ENCODE measurements at regions not wholly inside any gene's neighbourhood (a gene's known extent, or its start where the extent isn't known, plus 50 kb on each side); places are given as distances from the start of the nearest gene placed in this dataset.

GRCh38 chr6:91754691-91755090, 1167.8 kb upstream of the MAP3K7 start:
- TF ChIP-seq TAF1 (conservative IDR thresholded peaks at IDR 0.05) (no peak), EGR1 (IDR thresholded peaks at IDR 0.05; ENCODE audit: low read depth in 2 of 2) (no peak)
- TF ChIP-seq, protein P1, sequence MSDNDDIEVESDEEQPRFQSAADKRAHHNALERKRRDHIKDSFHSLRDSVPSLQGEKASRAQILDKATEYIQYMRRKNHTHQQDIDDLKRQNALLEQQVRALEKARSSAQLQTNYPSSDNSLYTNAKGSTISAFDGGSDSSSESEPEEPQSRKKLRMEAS (IDR thresholded peaks at IDR 0.05) = no peak

DNA sequence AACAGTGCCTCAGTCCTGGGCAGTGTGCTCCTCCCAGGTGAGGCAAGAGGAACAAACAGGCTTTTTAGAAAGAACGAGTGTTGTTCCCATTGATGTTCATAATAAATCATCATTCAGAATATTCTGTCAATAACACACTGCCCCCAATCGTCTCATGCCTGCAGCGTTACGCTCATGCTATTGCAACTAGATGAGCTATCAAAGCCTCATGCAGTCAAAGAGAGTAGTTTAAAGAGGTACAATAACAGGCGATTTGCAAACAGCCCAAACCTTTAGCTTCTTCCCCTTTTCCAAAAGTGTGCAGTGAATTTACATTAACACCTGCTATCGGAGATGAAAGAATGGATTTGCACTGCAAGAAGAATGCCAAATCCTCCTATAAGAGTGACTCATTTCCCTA, 1164.7 kb upstream of the MAP3K7 start:
- Histone ChIP-seq H3K9me3 (ENCODE audit: control insufficient read depth in 4 of 4, low read length in 3 of 4) (peaks cover 0 to 1% (median 0%) of the 10 kb centered on the region in 4 donors), H3K4me3 (ENCODE audit: low read depth in 1 of 3, low read length in 3 of 3) (no peak overlapping the region), H3K9ac (ENCODE audit: low read depth in 1 of 2, low read length in 2 of 2) (no peak overlapping the region), H3K27ac (ENCODE audit: low read depth in 1 of 2, low read length in 2 of 2) (no peak overlapping the region), H3K36me3 (ENCODE audit: control insufficient read depth in 4 of 4, insufficient read depth in 3 of 4, low read depth in 1 of 4, low read length in 3 of 4) (no peaks in the 10 kb centered on the region), H3K4me1 (ENCODE audit: control insufficient read depth in 4 of 4, insufficient read depth in 4 of 4, low read length in 3 of 4) (no peaks in the 10 kb centered on the region), H3K27me3 (ENCODE audit: control insufficient read depth in 4 of 4, insufficient read depth in 4 of 4, low read length in 3 of 4) (no peaks in the 10 kb centered on the region)
- TF ChIP-seq, protein P1 (IDR thresholded peaks at IDR 0.05) = no peak
- TF ChIP-seq FOXA1 (IDR thresholded peaks at IDR 0.05) (no peak), CTCF (IDR thresholded peaks at IDR 0.05; ENCODE audit: low read depth, low read length, missing input control) (no peak), SP1 (IDR thresholded peaks at IDR 0.05) (no peak), ZBTB33 (IDR thresholded peaks at IDR 0.05) (no peak), HNF4G (IDR thresholded peaks at IDR 0.05) (no peak), RXRA (IDR thresholded peaks at IDR 0.05) (no peak)
- no peak for DNase-seq (ENCODE audit: low spot score)
- 77% methylated on average over 6 of the region's 6 CpGs for WGBS

More at GRCh38 chr6:91754691-91755090, 1167.8 kb upstream of the MAP3K7 start:
- H3K4me3 ChIP-seq (ENCODE audit: low read depth in 1 of 3, low read length in 3 of 3) = no peak overlapping the region
- no peak overlapping the region for H3K9ac ChIP-seq (ENCODE audit: low read depth in 1 of 2, low read length in 2 of 2)
- no peaks in the 10 kb centered on the region for H3K36me3 ChIP-seq (ENCODE audit: control insufficient read depth in 4 of 4, insufficient read depth in 3 of 4, low read depth in 1 of 4, low read length in 3 of 4)
- peaks cover 0 to 1% (median 0%) of the 10 kb centered on the region in 4 donors for H3K9me3 ChIP-seq (ENCODE audit: control insufficient read depth in 4 of 4, low read length in 3 of 4)
- H3K27ac ChIP-seq (ENCODE audit: low read depth in 1 of 2, low read length in 2 of 2) = no peak overlapping the region
- no peak for DNase-seq (ENCODE audit: low spot score)
- 32% methylated on average over 1 of the region's 1 CpG for WGBS
- H3K4me1 ChIP-seq (ENCODE audit: control insufficient read depth in 4 of 4, insufficient read depth in 4 of 4, low read length in 3 of 4) = no peaks in the 10 kb centered on the region
- H3K27me3 ChIP-seq (ENCODE audit: control insufficient read depth in 4 of 4, insufficient read depth in 4 of 4, low read length in 3 of 4) = no peaks in the 10 kb centered on the region

GRCh38 chr6:91744566-91744965, 1157.7 kb upstream of the MAP3K7 start:
- WGBS = 54% methylated on average over 3 of the region's 3 CpGs
- Histone ChIP-seq H3K9ac (ENCODE audit: low read depth in 1 of 2, low read length in 2 of 2) (no peak overlapping the region), H3K36me3 (ENCODE audit: control insufficient read depth in 4 of 4, insufficient read depth in 3 of 4, low read depth in 1 of 4, low read length in 3 of 4) (no peaks in the 10 kb centered on the region), H3K27ac (ENCODE audit: low read depth in 1 of 2, low read length in 2 of 2) (no peak overlapping the region), H3K9me3 (ENCODE audit: control insufficient read depth in 4 of 4, low read length in 3 of 4) (no peaks in the 10 kb centered on the region), H3K4me3 (ENCODE audit: low read depth in 1 of 3, low read length in 3 of 3) (no peak overlapping the region), H3K4me1 (ENCODE audit: control insufficient read depth in 4 of 4, insufficient read depth in 4 of 4, low read length in 3 of 4) (no peaks in the 10 kb centered on the region), H3K27me3 (ENCODE audit: control insufficient read depth in 4 of 4, insufficient read depth in 4 of 4, low read length in 3 of 4) (no peaks in the 10 kb centered on the region)
- DNase-seq (ENCODE audit: low spot score) = no peak
- TF ChIP-seq, protein P1 (IDR thresholded peaks at IDR 0.05) = no peak
- TF ChIP-seq FOXA1 (IDR thresholded peaks at IDR 0.05) = no peak
- TF ChIP-seq EGR1 (IDR thresholded peaks at IDR 0.05; ENCODE audit: low read depth in 2 of 2) = no peak
- TF ChIP-seq NR2F2 (IDR thresholded peaks at IDR 0.05) = no peak
- no peak for TF ChIP-seq GABPA (IDR thresholded peaks at IDR 0.05 in 1 of 2, conservative IDR thresholded peaks at IDR 0.05 in 1 of 2)
- TF ChIP-seq YY1 (IDR thresholded peaks at IDR 0.05) = no peak
- TF ChIP-seq SP1 (IDR thresholded peaks at IDR 0.05) = no peak
- TF ChIP-seq HNF4A (conservative IDR thresholded peaks at IDR 0.05) = no peak
- TF ChIP-seq, protein P2, sequence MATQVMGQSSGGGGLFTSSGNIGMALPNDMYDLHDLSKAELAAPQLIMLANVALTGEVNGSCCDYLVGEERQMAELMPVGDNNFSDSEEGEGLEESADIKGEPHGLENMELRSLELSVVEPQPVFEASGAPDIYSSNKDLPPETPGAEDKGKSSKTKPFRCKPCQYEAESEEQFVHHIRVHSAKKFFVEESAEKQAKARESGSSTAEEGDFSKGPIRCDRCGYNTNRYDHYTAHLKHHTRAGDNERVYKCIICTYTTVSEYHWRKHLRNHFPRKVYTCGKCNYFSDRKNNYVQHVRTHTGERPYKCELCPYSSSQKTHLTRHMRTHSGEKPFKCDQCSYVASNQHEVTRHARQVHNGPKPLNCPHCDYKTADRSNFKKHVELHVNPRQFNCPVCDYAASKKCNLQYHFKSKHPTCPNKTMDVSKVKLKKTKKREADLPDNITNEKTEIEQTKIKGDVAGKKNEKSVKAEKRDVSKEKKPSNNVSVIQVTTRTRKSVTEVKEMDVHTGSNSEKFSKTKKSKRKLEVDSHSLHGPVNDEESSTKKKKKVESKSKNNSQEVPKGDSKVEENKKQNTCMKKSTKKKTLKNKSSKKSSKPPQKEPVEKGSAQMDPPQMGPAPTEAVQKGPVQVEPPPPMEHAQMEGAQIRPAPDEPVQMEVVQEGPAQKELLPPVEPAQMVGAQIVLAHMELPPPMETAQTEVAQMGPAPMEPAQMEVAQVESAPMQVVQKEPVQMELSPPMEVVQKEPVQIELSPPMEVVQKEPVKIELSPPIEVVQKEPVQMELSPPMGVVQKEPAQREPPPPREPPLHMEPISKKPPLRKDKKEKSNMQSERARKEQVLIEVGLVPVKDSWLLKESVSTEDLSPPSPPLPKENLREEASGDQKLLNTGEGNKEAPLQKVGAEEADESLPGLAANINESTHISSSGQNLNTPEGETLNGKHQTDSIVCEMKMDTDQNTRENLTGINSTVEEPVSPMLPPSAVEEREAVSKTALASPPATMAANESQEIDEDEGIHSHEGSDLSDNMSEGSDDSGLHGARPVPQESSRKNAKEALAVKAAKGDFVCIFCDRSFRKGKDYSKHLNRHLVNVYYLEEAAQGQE (IDR thresholded peaks at IDR 0.05) = no peak
- TF ChIP-seq, protein P3, sequence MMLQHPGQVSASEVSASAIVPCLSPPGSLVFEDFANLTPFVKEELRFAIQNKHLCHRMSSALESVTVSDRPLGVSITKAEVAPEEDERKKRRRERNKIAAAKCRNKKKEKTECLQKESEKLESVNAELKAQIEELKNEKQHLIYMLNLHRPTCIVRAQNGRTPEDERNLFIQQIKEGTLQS (IDR thresholded peaks at IDR 0.05) = no peak
- no peak for TF ChIP-seq RAD21 (IDR thresholded peaks at IDR 0.05)
- TF ChIP-seq JUND (IDR thresholded peaks at IDR 0.05) = no peak
- no peak for TF ChIP-seq HNF4G (IDR thresholded peaks at IDR 0.05)

All from liver (tissue), 8 donors.